Right lobe of liver (tissue), 4 donors: ENCODE measurements at regions not wholly inside any gene's neighbourhood (a gene's known extent, or its start where the extent isn't known, plus 50 kb on each side); places are given as distances from the start of the nearest gene placed in this dataset.

ENCODE experiments used
- CTCF ChIP-seq, 4 donors: fragments of 200-600 bp in 3 of 4; fragments of 450-650 bp in 1 of 4; IDR thresholded peaks; one replicate each; pipeline versions ENCODE4 v1.5.1 to v1.8.0; 2016 to 2022; ENCODE audit warnings: antibody characterized with exemption in 4 of 4, mild to moderate bottlenecking in 2 of 4
- POLR2A ChIP-seq: fragments of 450-650 bp; IDR thresholded peaks from one replicate; pipeline ENCODE4 v1.6.1; 2017; ENCODE audit warnings: antibody characterized with exemption, mild to moderate bottlenecking
- donor health status: DM: no; HTN: no; CAD: no.
- donor health status: DM: no; HTN: no; CAD: no.
- donor health status: DM: no; HTN: yes; CAD: no.

GRCh38 chr14:97106166-97106565, 309.0 kb downstream of the VRK1 start:
- TF ChIP-seq CTCF (IDR thresholded peaks at IDR 0.05) (no peak), POLR2A (no peak)
